H9 (cell line): ENCODE measurements at regions not wholly inside any gene's neighbourhood (a gene's known extent, or its start where the extent isn't known, plus 50 kb on each side); places are given as distances from the start of the nearest gene placed in this dataset.

Source experiments
- DNase-seq: peaks from one replicate; pipeline ENCODE4 v3.0.0-alpha.2; 2017
- H2AFZ ChIP-seq: one replicate; pipeline ENCODE4 v1.6.1; 2013; ENCODE audit warnings: mild to moderate bottlenecking, low read length, control low read depth, moderate library complexity
- H2AK5ac ChIP-seq: 2 replicates; pipeline ENCODE4 v1.6.1; 2013; ENCODE audit warnings: low read length, control low read depth, mixed read lengths; ENCODE audit not compliant: insufficient read length
- H2BK120ac ChIP-seq: one replicate; pipeline ENCODE4 v1.6.1; 2013; ENCODE audit warnings: low read depth, mild to moderate bottlenecking, low read length, control low read depth, inconsistent platforms; ENCODE audit not compliant: poor library complexity, severe bottlenecking
- H2BK12ac ChIP-seq: 2 replicates; pipeline ENCODE4 v1.6.1; 2013; ENCODE audit warnings: low read length, control low read depth, mixed read lengths, low read depth; ENCODE audit not compliant: insufficient read length
- H2BK15ac ChIP-seq: 2 replicates; pipeline ENCODE4 v1.6.1; 2013; ENCODE audit warnings: low read depth, low read length, control low read depth
- H2BK20ac ChIP-seq: one replicate; pipeline ENCODE4 v1.6.1; 2013; ENCODE audit warnings: low read depth, mild to moderate bottlenecking, low read length, control low read depth, inconsistent platforms; ENCODE audit not compliant: poor library complexity, severe bottlenecking
- H2BK5ac ChIP-seq: 2 replicates; pipeline ENCODE4 v1.6.1; 2013; ENCODE audit warnings: low read length, control low read depth, mixed read lengths; ENCODE audit not compliant: insufficient read length
- H3K14ac ChIP-seq: 2 replicates; pipeline ENCODE4 v1.6.1; 2013; ENCODE audit warnings: low read length, control low read depth; ENCODE audit not compliant: insufficient read depth
- H3K18ac ChIP-seq: 2 replicates; pipeline ENCODE4 v1.6.1; 2013; ENCODE audit warnings: low read depth, mild to moderate bottlenecking, mixed read lengths, low read length, control low read depth; ENCODE audit not compliant: insufficient read length
- H3K23ac ChIP-seq: 2 replicates; pipeline ENCODE4 v1.6.1; 2013; ENCODE audit warnings: low read length, control low read depth, mixed read lengths, low read depth; ENCODE audit not compliant: insufficient read length
- H3K23me2 ChIP-seq: 2 replicates; pipeline ENCODE4 v1.6.1; 2013; ENCODE audit warnings: low read depth, mild to moderate bottlenecking, mixed read lengths, low read length, control low read depth; ENCODE audit not compliant: insufficient read length, poor library complexity, severe bottlenecking
- H3K27ac ChIP-seq: 2 replicates; pipeline ENCODE4 v1.5.1; 2013; ENCODE audit warnings: low read length, control low read depth, mixed read lengths, low read depth; ENCODE audit not compliant: insufficient read length
- H3K27me3 ChIP-seq: 2 replicates; pipeline ENCODE4 v1.6.1; 2013; ENCODE audit warnings: low read length, control low read depth, inconsistent platforms; ENCODE audit not compliant: insufficient read depth
- H3K4ac ChIP-seq: 2 replicates; pipeline ENCODE4 v1.6.1; 2013; ENCODE audit warnings: low read depth, mild to moderate bottlenecking, control low read depth, inconsistent platforms, low read length, moderate library complexity
- H3K4me1 ChIP-seq: 2 replicates; pipeline ENCODE4 v1.6.1; 2013; ENCODE audit warnings: low read length, control low read depth, inconsistent platforms; ENCODE audit not compliant: insufficient read depth
- H3K4me2 ChIP-seq: 2 replicates; pipeline ENCODE4 v1.6.1; 2013; ENCODE audit warnings: low read length, control low read depth, mixed read lengths; ENCODE audit not compliant: insufficient read length, insufficient read depth
- H3K56ac ChIP-seq: 2 replicates; pipeline ENCODE4 v1.6.1; 2013; ENCODE audit warnings: low read depth, mild to moderate bottlenecking, mixed read lengths, low read length, control low read depth; ENCODE audit not compliant: insufficient read length
- H3K79me1 ChIP-seq: 2 replicates; pipeline ENCODE4 v1.6.1; 2013; ENCODE audit warnings: low read depth, mild to moderate bottlenecking, moderate library complexity, low read length, control low read depth, inconsistent platforms; ENCODE audit not compliant: insufficient read depth, poor library complexity, severe bottlenecking
- H3K79me2 ChIP-seq: 2 replicates; pipeline ENCODE4 v1.6.1; 2013; ENCODE audit warnings: low read length, control low read depth, inconsistent platforms; ENCODE audit not compliant: insufficient read depth
- H3K9ac ChIP-seq: 2 replicates; pipeline ENCODE4 v1.6.1; 2013; ENCODE audit warnings: low read length, control low read depth, mixed read lengths; ENCODE audit not compliant: insufficient read length; ENCODE audit errors: extremely low read depth
- H3K9me3 ChIP-seq: one replicate; pipeline ENCODE4 v1.6.1; 2013; ENCODE audit warnings: low read depth, low read length, inconsistent platforms; ENCODE audit not compliant: control insufficient read depth
- H3T11ph ChIP-seq: one replicate; pipeline ENCODE4 v1.6.1; 2013; ENCODE audit warnings: mild to moderate bottlenecking, low read length, control low read depth, inconsistent platforms
- H4K20me1 ChIP-seq: one replicate; pipeline ENCODE4 v1.6.1; 2013; ENCODE audit not compliant: control insufficient read depth, insufficient read length, insufficient read depth
- H4K5ac ChIP-seq: 2 replicates; pipeline ENCODE4 v1.6.1; 2013; ENCODE audit warnings: low read depth, mild to moderate bottlenecking, mixed read lengths, low read length, control low read depth; ENCODE audit not compliant: insufficient read length
- H4K8ac ChIP-seq: replicated peaks from 2 replicates; pipeline ENCODE4 v1.6.1; 2013; ENCODE audit warnings: low read length, control low read depth, mixed read lengths, low read depth; ENCODE audit not compliant: insufficient read length
- H4K91ac ChIP-seq: 2 replicates; pipeline ENCODE4 v1.6.1; 2013; ENCODE audit warnings: low read depth, mild to moderate bottlenecking, moderate library complexity, mixed read lengths, low read length, control low read depth; ENCODE audit not compliant: insufficient read length
- H3K27ac Mint-ChIP-seq, 3 experiments: 2 replicates in 2 of 3; 3 replicates in 1 of 3; pipeline ENCODE4 v1.8.0; 2020 to 2021; ENCODE audit warnings: mixed read lengths in 3 of 3, mild to moderate bottlenecking in 1 of 3, moderate library complexity in 1 of 3
- H3K27me3 Mint-ChIP-seq: 2 replicates; pipeline ENCODE4 v1.8.0; 2021; ENCODE audit warnings: low read depth, mild to moderate bottlenecking, moderate library complexity, mixed read lengths
- H3K36me3 Mint-ChIP-seq, 3 experiments: 2 replicates in 2 of 3; 3 replicates in 1 of 3; pipeline ENCODE4 v1.8.0; 2020 to 2021; ENCODE audit warnings: low read depth in 3 of 3, mixed read lengths in 3 of 3; ENCODE audit not compliant: insufficient read depth in 1 of 3
- H3K4me1 Mint-ChIP-seq, 2 experiments: 2 replicates each; pipeline ENCODE4 v1.8.0; 2020; ENCODE audit warnings: mixed read lengths in 2 of 2
- H3K4me3 Mint-ChIP-seq, 2 experiments: 2 replicates in 1 of 2; 3 replicates in 1 of 2; pipeline ENCODE4 v1.8.0; 2020 to 2021; ENCODE audit warnings: mild to moderate bottlenecking in 2 of 2, mixed read lengths in 2 of 2, moderate library complexity in 1 of 2
- H3K9me3 Mint-ChIP-seq, 2 experiments: 2 replicates in 1 of 2; 3 replicates in 1 of 2; pipeline ENCODE4 v1.8.0; 2020; ENCODE audit warnings: mild to moderate bottlenecking in 2 of 2, mixed read lengths in 2 of 2, moderate library complexity in 1 of 2
- CTCF ChIP-seq: fragments of 200-600 bp; sonication (generic); conservative IDR thresholded peaks from 3 replicates; pipeline ENCODE4 v1.8.0; 2021; ENCODE audit warnings: antibody characterized with exemption, mild to moderate bottlenecking
- WGBS: extraction: QIAGEN DNeasy Blood & Tissue Kit; methylation state at CpG from one replicate; pipeline ENCODE4 v1.1.7; 2013; ENCODE audit warnings: missing lambda C conversion rate, low lambda C conversion rate, mixed read lengths; ENCODE audit not compliant: insufficient read length; ENCODE audit errors: extremely low coverage; 5-methylcytosine and 5-hydroxymethylcytosine counted together

GRCh38 chrX:56661193-56661592 is 67.8 kb upstream of the NBDY start:
- H3K4ac ChIP-seq, result no peak overlapping the region
- no peak overlapping the region for H2BK12ac ChIP-seq
- no peaks in the 10 kb centered on the region for H3K23me2 ChIP-seq
- DNase-seq, result no peak
- no peak overlapping the region for H3K56ac ChIP-seq
- no peak overlapping the region for H3K18ac ChIP-seq
- Mint-ChIP-seq H3K4me1 (no peaks in the 10 kb centered on the region), H3K27me3 (no peaks in the 10 kb centered on the region), H3K27ac (no peak overlapping the region), H3K4me3 (no peak overlapping the region), H3K36me3 (peaks cover 0 to 11% (median 8%) of the 10 kb centered on the region in 3 experiments; a peak in 4 of 7 replicates), H3K9me3 (peaks cover 83 to 92% of the 10 kb centered on the region in 2 experiments)
- no peak overlapping the region for H3K23ac ChIP-seq
- H3K4me2 ChIP-seq, result no peak overlapping the region
- H3K79me2 ChIP-seq, result no peaks in the 10 kb centered on the region
- H2BK15ac ChIP-seq, result no peak overlapping the region
- no peak overlapping the region for H2AK5ac ChIP-seq
- H2BK20ac ChIP-seq, result no peak overlapping the region
- no peak overlapping the region for H3T11ph ChIP-seq
- H4K20me1 ChIP-seq, result no peaks in the 10 kb centered on the region
- H3K79me1 ChIP-seq, result no peaks in the 10 kb centered on the region
- peaks cover 24% of the 10 kb centered on the region for H3K9me3 ChIP-seq
- TF ChIP-seq CTCF, result no peak
- H3K27me3 ChIP-seq, result no peaks in the 10 kb centered on the region
- no peak overlapping the region for H3K27ac ChIP-seq
- no peak overlapping the region for H4K8ac ChIP-seq
- no peak overlapping the region for H2BK120ac ChIP-seq
- H4K5ac ChIP-seq, result no peak overlapping the region
- no peak overlapping the region for H3K9ac ChIP-seq
- no peaks in the 10 kb centered on the region for H3K4me1 ChIP-seq
- H2AFZ ChIP-seq, result no peak overlapping the region
- H3K14ac ChIP-seq, result no peak overlapping the region
- no peak overlapping the region for H2BK5ac ChIP-seq
- no CpG with 5 or more reads among the region's 4 CpGs for WGBS
- no peak overlapping the region for H4K91ac ChIP-seq
